ENCODE measurements at regions not wholly inside any gene's neighbourhood (a gene's known extent, or its start where the extent isn't known, plus 50 kb on each side); places are given as distances from the start of the nearest gene placed in this dataset.
"Not testable (repeated sequence)": the region's sequence is repeated elsewhere in the genome, so short reads cannot be mapped to it uniquely, and the experiment has no call there.

GRCh38 chr2:16067866-16068551 lies 127.7 kb downstream of the MYCN start:
- Mint-ChIP-seq H3K36me3 (ENCODE audit: low read depth) (peaks cover 8% of the 10 kb centered on the region), H3K4me3 (no peak overlapping the region), H3K27me3 (ENCODE audit: low read depth, poor library complexity) (peaks cover 3% of the 10 kb centered on the region), H3K27ac (no peak overlapping the region), H3K9me3 (peaks cover 21% of the 10 kb centered on the region), H3K4me1 (peaks cover 51% of the 10 kb centered on the region)
- no peak for TF ChIP-seq CTCF (IDR thresholded peaks at IDR 0.05)
- DNase-seq, result no peak

- TF ChIP-seq CTCF (IDR thresholded peaks at IDR 0.05), result no peak
- H3K4me1 Mint-ChIP-seq, result peaks cover 51% of the 10 kb centered on the region
- peaks cover 27% of the 10 kb centered on the region for H3K9me3 Mint-ChIP-seq
- peaks cover 3% of the 10 kb centered on the region for H3K27me3 Mint-ChIP-seq (ENCODE audit: low read depth, poor library complexity)
- DNase-seq, result no peak
- no peak overlapping the region for H3K27ac Mint-ChIP-seq
- H3K4me3 Mint-ChIP-seq, result no peak overlapping the region
- peaks cover 13% of the 10 kb centered on the region for H3K36me3 Mint-ChIP-seq (ENCODE audit: low read depth)
Measured at GRCh38 chr2:16067444-16067843, 127.1 kb downstream of the MYCN start.

- no peak overlapping the region for H3K4me3 Mint-ChIP-seq
- H3K27me3 Mint-ChIP-seq (ENCODE audit: low read depth, poor library complexity), result peaks cover 3% of the 10 kb centered on the region
- DNase-seq, result no peak
- peaks cover 31% of the 10 kb centered on the region for H3K9me3 Mint-ChIP-seq
- peaks cover 17% of the 10 kb centered on the region for H3K36me3 Mint-ChIP-seq (ENCODE audit: low read depth)
- H3K4me1 Mint-ChIP-seq, result peaks cover 51% of the 10 kb centered on the region
- H3K27ac Mint-ChIP-seq, result no peak overlapping the region
- TF ChIP-seq CTCF (IDR thresholded peaks at IDR 0.05), result no peak
Measured at GRCh38 chr2:16067037-16067406, 126.7 kb downstream of the MYCN start.

- DNase-seq, result no peak
- Mint-ChIP-seq H3K4me3 (no peak overlapping the region), H3K36me3 (ENCODE audit: low read depth) (peaks cover 19% of the 10 kb centered on the region), H3K27ac (no peak overlapping the region), H3K4me1 (peaks cover 49% of the 10 kb centered on the region), H3K9me3 (peaks cover 37% of the 10 kb centered on the region), H3K27me3 (ENCODE audit: low read depth, poor library complexity) (peaks cover 3% of the 10 kb centered on the region)
- no peak for TF ChIP-seq CTCF (IDR thresholded peaks at IDR 0.05)
Measured at GRCh38 chr2:16066261-16067036, 126.1 kb downstream of the MYCN start.

DNA sequence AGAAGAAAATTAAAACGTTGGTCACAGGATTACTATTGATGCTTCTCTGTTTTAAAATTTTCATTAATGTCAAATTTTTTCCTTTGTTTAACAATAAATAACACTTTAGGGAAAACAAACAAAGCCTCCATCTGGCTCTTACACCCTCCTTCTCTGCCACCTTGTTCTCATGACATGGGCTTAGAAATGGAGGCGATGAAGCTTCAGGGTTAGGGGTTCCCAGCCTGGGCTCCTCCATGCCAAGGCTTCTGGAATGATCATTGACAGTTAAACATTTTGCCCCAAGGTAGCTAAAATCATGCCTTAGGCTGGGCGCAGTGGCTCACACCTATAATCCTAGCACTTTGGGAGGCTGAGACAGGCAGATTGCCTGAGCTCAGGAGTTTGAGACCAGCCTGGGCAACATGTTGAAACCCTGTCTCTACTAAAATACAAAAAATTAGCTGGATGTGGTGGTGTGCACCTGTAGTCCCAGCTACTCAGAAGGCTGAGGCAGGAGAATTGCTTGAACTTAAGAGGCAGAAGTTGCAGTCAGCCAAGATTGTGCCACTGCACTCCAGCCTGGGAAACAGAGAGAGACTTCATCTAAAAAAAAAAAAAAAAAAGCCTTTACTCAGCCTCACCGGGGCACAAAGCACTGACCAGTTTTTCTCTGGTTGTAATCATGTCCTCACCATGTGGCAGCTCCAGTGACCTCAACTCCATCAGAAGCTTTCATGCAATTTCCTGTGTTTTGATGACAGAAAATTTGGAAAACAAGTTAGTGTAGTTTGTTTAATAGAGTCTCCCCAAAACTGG lies 125.1 kb downstream of the MYCN start:
- H3K27ac Mint-ChIP-seq; H3K4me3 Mint-ChIP-seq; H3K27me3 Mint-ChIP-seq (ENCODE audit: low read depth, poor library complexity); DNase-seq: not testable (repeated sequence)
- Mint-ChIP-seq H3K36me3 (ENCODE audit: low read depth) (peaks cover 19% of the 10 kb centered on the region), H3K4me1 (peaks cover 40% of the 10 kb centered on the region), H3K9me3 (peaks cover 39% of the 10 kb centered on the region)

DNA sequence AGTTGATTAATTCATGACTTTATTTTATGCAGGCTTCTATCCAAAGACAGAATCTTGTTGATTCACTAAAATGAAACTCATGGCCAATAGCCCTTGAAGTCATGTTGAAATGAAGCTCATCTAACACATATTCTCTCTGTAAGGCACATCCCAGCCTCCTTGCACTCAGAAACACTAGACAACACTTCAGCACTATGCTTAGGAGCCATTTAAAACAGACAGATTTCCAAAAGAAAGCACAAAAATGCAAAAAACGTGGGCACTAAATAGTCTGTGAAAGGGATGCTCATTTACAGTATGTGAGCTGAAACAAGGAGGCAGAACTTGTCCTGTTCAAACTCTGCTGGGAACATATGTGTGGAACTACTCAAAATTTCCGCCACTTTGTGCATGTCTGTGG lies 124.4 kb downstream of the MYCN start:
- Mint-ChIP-seq H3K36me3 (ENCODE audit: low read depth) (peaks cover 19% of the 10 kb centered on the region), H3K27ac (no peak overlapping the region), H3K4me3 (no peak overlapping the region), H3K9me3 (peaks cover 39% of the 10 kb centered on the region), H3K4me1 (peaks cover 32% of the 10 kb centered on the region), H3K27me3 (ENCODE audit: low read depth, poor library complexity) (peaks cover 3% of the 10 kb centered on the region)
- DNase-seq, result no peak
- no peak for TF ChIP-seq CTCF (IDR thresholded peaks at IDR 0.05)

Measured in nephron progenitor cell (in vitro differentiated cells).